Epithelial cell of prostate (primary cell): ENCODE measurements at regions not wholly inside any gene's neighbourhood (a gene's known extent, or its start where the extent isn't known, plus 50 kb on each side); places are given as distances from the start of the nearest gene placed in this dataset.

ENCODE experiments used
- DNase-seq: peaks from one replicate; pipeline ENCODE4 v3.0.0-alpha.2; 2011; ENCODE audit warnings: low read depth, low spot score
- H3K27ac ChIP-seq: fragments of 450-650 bp; 2 replicates; pipeline ENCODE4 v1.5.1; 2017; ENCODE audit warnings: mild to moderate bottlenecking

- no peak for DNase-seq
- peak overlapping the region; percentile 52 for H3K27ac ChIP-seq
Measured at GRCh38 chr5:173473288-173473687, 143.2 kb downstream of the BOD1 start.

DNA sequence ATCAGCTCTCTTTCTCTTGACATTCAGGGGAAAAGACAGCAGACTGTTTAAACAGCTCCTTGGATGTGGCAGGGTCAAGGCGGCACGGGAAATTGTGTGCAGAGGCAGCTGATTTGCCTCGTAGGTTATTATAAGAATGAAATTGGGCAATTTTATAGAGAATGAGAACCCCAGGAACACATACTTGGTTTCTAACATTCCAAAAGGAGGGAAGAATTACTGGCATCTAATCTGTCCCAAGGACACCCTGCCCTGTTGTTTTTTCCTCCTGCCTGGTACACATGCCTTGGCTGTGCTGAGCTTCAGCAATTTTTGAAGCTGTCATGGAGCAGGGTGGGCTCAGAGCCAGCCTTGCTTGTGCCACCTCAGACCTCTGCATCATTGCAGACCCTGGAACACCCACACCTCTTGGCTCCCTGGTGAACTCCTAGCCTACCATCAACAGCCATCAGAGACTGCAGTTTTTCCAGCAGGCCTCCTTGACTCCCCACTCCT, 143.6 kb downstream of the BOD1 start:
- H3K27ac ChIP-seq, result peak overlapping the region; percentile 52
- no peak for DNase-seq

GRCh38 chr5:173472164-173472563, 143.9 kb upstream of the STC2 start:
- DNase-seq, result peak; percentile 37
- peak overlapping the region; percentile 52 for H3K27ac ChIP-seq

GRCh38 chr5:173468821-173469251, 140.6 kb upstream of the STC2 start:
- no peak for DNase-seq
- peak overlapping the region; percentile 29 for H3K27ac ChIP-seq

GRCh38 chr5:173466227-173466626, 138.0 kb upstream of the STC2 start:
- no peak overlapping the region for H3K27ac ChIP-seq
- DNase-seq, result no peak

GRCh38 chr5:173464813-173465212, 136.6 kb upstream of the STC2 start:
- DNase-seq, result no peak
- no peak overlapping the region for H3K27ac ChIP-seq

GRCh38 chr5:173463207-173463606, 135.0 kb upstream of the STC2 start:
- no peak for DNase-seq
- no peak overlapping the region for H3K27ac ChIP-seq

GRCh38 chr5:173458828-173459609, 130.8 kb upstream of the STC2 start:
- DNase-seq, result no peak
- peak overlapping the region; percentile 36 for H3K27ac ChIP-seq

- H3K27ac ChIP-seq, result peak overlapping the region; percentile 96
- no peak for DNase-seq
Measured at GRCh38 chr5:173457482-173457881, 129.3 kb upstream of the STC2 start.

DNA sequence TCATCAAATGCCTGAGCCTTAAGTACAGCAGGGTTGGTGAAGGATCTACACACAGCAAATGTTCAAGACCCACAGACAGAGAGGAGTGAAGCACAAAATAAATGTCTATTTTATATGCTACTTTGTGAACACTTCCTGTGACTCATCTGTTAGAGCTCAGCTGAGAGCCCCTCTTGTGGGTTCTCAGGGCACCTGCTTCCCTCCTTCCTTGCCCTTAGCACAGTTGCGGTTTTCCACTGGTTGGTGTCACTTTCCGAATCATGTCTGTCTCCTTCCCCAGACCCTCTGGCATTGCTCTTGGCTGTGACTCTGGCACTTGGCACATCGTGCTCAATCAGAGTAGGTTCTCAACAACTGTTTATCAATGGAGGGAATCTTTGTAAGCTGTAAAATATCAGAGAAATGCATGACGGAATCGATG, 128.5 kb upstream of the STC2 start:
- DNase-seq, result no peak
- H3K27ac ChIP-seq, result peak overlapping the region; percentile 96

GRCh38 chr5:173456181-173456580, 128.0 kb upstream of the STC2 start:
- no peak for DNase-seq
- H3K27ac ChIP-seq, result peak overlapping the region; percentile 96

GRCh38 chr5:173455599-173455957, 127.4 kb upstream of the STC2 start:
- H3K27ac ChIP-seq, result peak overlapping the region; percentile 96
- no peak for DNase-seq

DNA sequence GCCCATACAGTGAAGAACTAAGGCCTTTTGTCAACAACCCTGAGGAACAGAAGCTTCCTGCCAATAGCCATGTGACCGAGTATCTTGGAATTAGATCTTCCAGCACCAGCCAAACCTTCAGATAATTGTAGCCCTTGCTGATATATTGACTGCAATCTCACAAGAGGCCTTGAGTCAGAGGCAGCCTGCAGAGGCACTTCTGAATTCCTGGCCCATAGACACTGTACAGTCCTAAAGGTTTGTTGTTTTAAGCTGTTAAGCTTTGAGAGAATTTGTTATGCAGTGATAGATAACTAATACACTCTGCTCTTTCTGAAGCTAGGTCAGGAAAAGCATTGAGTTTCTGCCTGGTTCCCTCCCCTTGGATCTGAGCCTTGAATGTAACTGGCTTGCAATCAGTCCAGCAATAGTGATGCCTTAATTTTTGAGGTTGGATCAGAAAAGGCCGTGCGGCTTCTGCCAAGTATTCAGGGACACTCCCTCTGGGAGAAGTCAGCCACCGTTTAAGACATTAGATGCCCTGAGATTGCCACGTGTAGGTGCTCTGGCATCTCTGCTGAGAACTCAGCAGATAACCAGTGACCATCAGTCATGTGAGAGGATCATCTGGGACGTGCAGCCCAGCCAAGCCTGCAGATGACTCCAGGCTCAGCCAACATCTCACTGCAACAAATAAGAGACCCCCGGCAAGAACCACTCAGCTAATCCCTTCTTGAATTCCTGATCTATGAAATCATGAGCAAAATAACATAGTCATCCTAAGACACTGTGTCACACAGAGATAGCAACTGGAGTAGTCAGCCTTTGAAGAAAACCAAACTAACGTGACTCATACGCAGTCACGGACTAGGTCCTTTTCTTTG, 126.8 kb upstream of the STC2 start:
- peak; percentile 78 for DNase-seq
- peak overlapping the region; percentile 96 for H3K27ac ChIP-seq

GRCh38 chr5:173454361-173454735, 126.1 kb upstream of the STC2 start:
- DNase-seq, result no peak
- H3K27ac ChIP-seq, result peak overlapping the region; percentile 96

GRCh38 chr5:173453167-173453566, 125.0 kb upstream of the STC2 start:
- no peak for DNase-seq
- H3K27ac ChIP-seq, result peak overlapping the region; percentile 96

GRCh38 chr5:173452119-173452905, 124.1 kb upstream of the STC2 start:
- peak overlapping the region; percentile 96 for H3K27ac ChIP-seq
- no peak for DNase-seq

GRCh38 chr5:173451651-173452050, 123.4 kb upstream of the STC2 start:
- no peak overlapping the region for H3K27ac ChIP-seq
- DNase-seq, result no peak

- H3K27ac ChIP-seq, result no peak overlapping the region
- no peak for DNase-seq
Measured at GRCh38 chr5:173451031-173451430, 122.8 kb upstream of the STC2 start.

DNA sequence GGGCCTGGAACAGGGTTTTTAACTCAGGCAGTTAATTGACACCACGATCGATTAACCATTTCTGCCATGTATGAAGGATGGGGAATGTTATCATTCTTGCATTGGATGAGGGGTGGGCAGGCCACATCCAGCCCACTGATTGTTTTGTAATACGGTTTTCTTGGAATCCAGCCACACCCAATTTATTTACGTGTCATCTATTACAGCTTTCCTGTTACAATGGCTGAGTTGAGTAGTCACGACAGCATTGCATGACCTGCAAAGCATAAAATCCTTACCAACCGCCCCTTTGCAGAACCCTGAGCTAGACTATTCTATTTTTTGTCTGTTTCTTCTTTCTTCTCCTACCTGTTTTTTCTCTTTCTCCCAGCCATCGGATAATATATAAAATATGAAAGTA, 122.0 kb upstream of the STC2 start:
- no peak overlapping the region for H3K27ac ChIP-seq
- DNase-seq, result no peak

GRCh38 chr5:173448856-173449255, 120.6 kb upstream of the STC2 start:
- DNase-seq, result no peak
- no peak overlapping the region for H3K27ac ChIP-seq
